Neural progenitor cell (in vitro differentiated cells): ENCODE measurements at regions not wholly inside any gene's neighbourhood (a gene's known extent, or its start where the extent isn't known, plus 50 kb on each side); places are given as distances from the start of the nearest gene placed in this dataset.

Source experiments
- CTCF ChIP-seq: fragments of 200-600 bp; sonication (generic); IDR thresholded peaks from 2 replicates; pipeline ENCODE4 v1.5.1; 2017; ENCODE audit warnings: antibody characterized with exemption, mild to moderate bottlenecking
- EZH2 ChIP-seq: fragments of 200-600 bp; sonication (generic); IDR thresholded peaks from 2 replicates; pipeline ENCODE4 v1.6.1; 2017; ENCODE audit warnings: antibody characterized with exemption, mild to moderate bottlenecking, moderate library complexity
- EZH2phosphoT487 ChIP-seq: fragments of 200-600 bp; sonication (generic); IDR thresholded peaks from 2 replicates; pipeline ENCODE4 v1.6.1; 2017; ENCODE audit warnings: antibody characterized with exemption

GRCh38 chr7:119132436-119132835, 907.9 kb downstream of the ANKRD7 start:
- TF ChIP-seq CTCF (no peak), EZH2 (no peak), EZH2phosphoT487 (no peak)
